ENCODE measurements at regions not wholly inside any gene's neighbourhood (a gene's known extent, or its start where the extent isn't known, plus 50 kb on each side); places are given as distances from the start of the nearest gene placed in this dataset.

DNA sequence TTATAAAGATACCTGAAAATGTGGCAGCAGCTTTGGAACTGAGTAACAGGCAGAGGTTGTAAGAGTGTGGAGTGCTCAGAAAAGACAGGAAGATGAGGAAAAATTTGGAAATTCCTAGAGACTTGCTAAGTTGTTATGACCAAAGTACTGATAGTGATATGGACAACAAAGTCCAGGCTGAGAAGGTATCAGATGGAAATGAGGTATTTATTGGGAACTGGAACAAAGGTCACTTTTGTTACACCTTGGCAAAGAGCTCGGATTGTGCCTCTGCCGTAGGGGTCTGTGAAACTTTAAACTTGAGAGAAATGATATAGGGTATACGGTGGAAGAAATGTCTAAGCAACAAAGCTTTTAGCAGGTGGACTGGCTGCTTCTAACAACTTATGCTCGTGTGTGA lies 419.9 kb downstream of the PCDH17 start:
- TF ChIP-seq, protein P1, sequence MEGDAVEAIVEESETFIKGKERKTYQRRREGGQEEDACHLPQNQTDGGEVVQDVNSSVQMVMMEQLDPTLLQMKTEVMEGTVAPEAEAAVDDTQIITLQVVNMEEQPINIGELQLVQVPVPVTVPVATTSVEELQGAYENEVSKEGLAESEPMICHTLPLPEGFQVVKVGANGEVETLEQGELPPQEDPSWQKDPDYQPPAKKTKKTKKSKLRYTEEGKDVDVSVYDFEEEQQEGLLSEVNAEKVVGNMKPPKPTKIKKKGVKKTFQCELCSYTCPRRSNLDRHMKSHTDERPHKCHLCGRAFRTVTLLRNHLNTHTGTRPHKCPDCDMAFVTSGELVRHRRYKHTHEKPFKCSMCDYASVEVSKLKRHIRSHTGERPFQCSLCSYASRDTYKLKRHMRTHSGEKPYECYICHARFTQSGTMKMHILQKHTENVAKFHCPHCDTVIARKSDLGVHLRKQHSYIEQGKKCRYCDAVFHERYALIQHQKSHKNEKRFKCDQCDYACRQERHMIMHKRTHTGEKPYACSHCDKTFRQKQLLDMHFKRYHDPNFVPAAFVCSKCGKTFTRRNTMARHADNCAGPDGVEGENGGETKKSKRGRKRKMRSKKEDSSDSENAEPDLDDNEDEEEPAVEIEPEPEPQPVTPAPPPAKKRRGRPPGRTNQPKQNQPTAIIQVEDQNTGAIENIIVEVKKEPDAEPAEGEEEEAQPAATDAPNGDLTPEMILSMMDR (conservative IDR thresholded peaks at IDR 0.05; ENCODE audit: low read length) = no peak
- TF ChIP-seq EZH2phosphoT487 (IDR thresholded peaks at IDR 0.05; ENCODE audit: borderline replicate concordance) = no peak
